ENCODE measurements at regions not wholly inside any gene's neighbourhood (a gene's known extent, or its start where the extent isn't known, plus 50 kb on each side); places are given as distances from the start of the nearest gene placed in this dataset.

DNA sequence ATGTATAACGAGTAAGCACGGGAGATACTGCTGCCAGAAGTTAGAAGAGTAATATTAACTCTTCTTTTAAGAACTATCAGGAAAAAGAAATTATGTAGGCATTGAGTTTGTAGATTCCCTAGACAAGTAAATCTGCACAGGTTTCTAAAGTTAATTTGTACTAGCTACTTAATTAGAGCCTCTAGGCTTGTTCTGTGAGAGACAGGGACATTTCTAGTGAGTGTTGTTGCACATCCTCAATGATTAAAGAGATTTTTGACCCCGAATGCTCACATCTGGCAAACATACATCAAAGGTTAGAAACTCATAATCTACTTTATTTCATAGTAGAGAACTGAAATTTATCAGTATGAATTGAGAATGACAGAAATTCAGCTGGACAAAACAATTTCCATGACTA, 669.0 kb upstream of the CDH7 start:
- no peaks in the 10 kb centered on the region for H3K27me3 ChIP-seq (ENCODE audit: insufficient read depth, low read length, poor library complexity)
- no peak overlapping the region for H3K27ac ChIP-seq (ENCODE audit: low read length)
- H3K4me3 ChIP-seq (ENCODE audit: low read depth in 1 of 2, low read length in 2 of 2): no peak overlapping the region
- no peaks in the 10 kb centered on the region for H3K4me1 ChIP-seq (ENCODE audit: insufficient read depth, low read length)
- H3K9ac ChIP-seq (ENCODE audit: low read depth, low read length): no peak overlapping the region
- no peaks in the 10 kb centered on the region for H3K9me3 ChIP-seq (ENCODE audit: insufficient read depth, low read length, severe bottlenecking)
- H3K36me3 ChIP-seq (ENCODE audit: insufficient read depth, low read length): no peaks in the 10 kb centered on the region
- no peak for TF ChIP-seq EZH2 (IDR thresholded peaks at IDR 0.05; ENCODE audit: borderline replicate concordance, low read depth, low read length, severe bottlenecking)
- TF ChIP-seq, protein P1, sequence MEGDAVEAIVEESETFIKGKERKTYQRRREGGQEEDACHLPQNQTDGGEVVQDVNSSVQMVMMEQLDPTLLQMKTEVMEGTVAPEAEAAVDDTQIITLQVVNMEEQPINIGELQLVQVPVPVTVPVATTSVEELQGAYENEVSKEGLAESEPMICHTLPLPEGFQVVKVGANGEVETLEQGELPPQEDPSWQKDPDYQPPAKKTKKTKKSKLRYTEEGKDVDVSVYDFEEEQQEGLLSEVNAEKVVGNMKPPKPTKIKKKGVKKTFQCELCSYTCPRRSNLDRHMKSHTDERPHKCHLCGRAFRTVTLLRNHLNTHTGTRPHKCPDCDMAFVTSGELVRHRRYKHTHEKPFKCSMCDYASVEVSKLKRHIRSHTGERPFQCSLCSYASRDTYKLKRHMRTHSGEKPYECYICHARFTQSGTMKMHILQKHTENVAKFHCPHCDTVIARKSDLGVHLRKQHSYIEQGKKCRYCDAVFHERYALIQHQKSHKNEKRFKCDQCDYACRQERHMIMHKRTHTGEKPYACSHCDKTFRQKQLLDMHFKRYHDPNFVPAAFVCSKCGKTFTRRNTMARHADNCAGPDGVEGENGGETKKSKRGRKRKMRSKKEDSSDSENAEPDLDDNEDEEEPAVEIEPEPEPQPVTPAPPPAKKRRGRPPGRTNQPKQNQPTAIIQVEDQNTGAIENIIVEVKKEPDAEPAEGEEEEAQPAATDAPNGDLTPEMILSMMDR (IDR thresholded peaks at IDR 0.05; ENCODE audit: borderline replicate concordance, extremely low read depth, low read length, poor library complexity, severe bottlenecking): no peak
- ATAC-seq (ENCODE audit: insufficient read depth, low read depth): no peak
- H3K4me2 ChIP-seq (ENCODE audit: insufficient read depth, low read length): no peak overlapping the region
- no peaks in the 10 kb centered on the region for H4K20me1 ChIP-seq (ENCODE audit: insufficient read depth, low read length)
- DNase-seq: no peak
- no peaks in the 10 kb centered on the region for H3K79me2 ChIP-seq (ENCODE audit: insufficient read depth, low read length)
- no peak overlapping the region for H2AFZ ChIP-seq (ENCODE audit: low read depth, low read length)

DNA sequence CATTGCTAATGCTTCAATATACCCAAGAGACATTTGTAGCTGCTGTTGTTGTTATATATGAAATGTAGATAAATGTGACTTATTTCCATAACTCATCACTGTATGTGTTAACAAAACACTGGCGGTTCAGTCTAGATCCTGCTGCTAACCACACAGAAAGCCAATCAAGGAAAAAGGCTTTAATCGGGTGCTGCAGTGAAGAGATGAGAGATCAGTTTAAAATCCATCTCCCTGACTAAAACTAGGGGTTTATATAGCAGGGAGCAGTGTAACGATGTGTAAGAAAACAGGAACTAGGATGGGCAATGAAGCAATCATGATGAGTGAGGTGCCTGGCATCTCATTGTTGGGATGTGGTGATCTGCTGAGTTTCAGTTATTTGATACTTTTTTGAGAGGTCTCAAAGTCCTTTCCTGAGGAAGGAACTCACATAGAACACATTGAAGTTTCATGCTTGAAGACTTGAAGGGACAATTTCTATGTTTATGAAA, 677.7 kb upstream of the CDH7 start:
- H3K4me1 ChIP-seq (ENCODE audit: insufficient read depth, low read length): no peaks in the 10 kb centered on the region
- no peak for TF ChIP-seq EZH2 (IDR thresholded peaks at IDR 0.05; ENCODE audit: borderline replicate concordance, low read depth, low read length, severe bottlenecking)
- TF ChIP-seq, protein P1 (IDR thresholded peaks at IDR 0.05; ENCODE audit: borderline replicate concordance, extremely low read depth, low read length, poor library complexity, severe bottlenecking): no peak
- H4K20me1 ChIP-seq (ENCODE audit: insufficient read depth, low read length): no peaks in the 10 kb centered on the region
- no peak overlapping the region for H3K9ac ChIP-seq (ENCODE audit: low read depth, low read length)
- no peaks in the 10 kb centered on the region for H3K79me2 ChIP-seq (ENCODE audit: insufficient read depth, low read length)
- H3K27ac ChIP-seq (ENCODE audit: low read length): no peak overlapping the region
- no peaks in the 10 kb centered on the region for H3K9me3 ChIP-seq (ENCODE audit: insufficient read depth, low read length, severe bottlenecking)
- no peak overlapping the region for H3K4me3 ChIP-seq (ENCODE audit: low read depth in 1 of 2, low read length in 2 of 2)
- no peak overlapping the region for H3K4me2 ChIP-seq (ENCODE audit: insufficient read depth, low read length)
- ATAC-seq (ENCODE audit: insufficient read depth, low read depth) (no peak), DNase-seq (no peak)
- H3K36me3 ChIP-seq (ENCODE audit: insufficient read depth, low read length): no peaks in the 10 kb centered on the region
- H3K27me3 ChIP-seq (ENCODE audit: insufficient read depth, low read length, poor library complexity): no peaks in the 10 kb centered on the region
- no peak overlapping the region for H2AFZ ChIP-seq (ENCODE audit: low read depth, low read length)

DNA sequence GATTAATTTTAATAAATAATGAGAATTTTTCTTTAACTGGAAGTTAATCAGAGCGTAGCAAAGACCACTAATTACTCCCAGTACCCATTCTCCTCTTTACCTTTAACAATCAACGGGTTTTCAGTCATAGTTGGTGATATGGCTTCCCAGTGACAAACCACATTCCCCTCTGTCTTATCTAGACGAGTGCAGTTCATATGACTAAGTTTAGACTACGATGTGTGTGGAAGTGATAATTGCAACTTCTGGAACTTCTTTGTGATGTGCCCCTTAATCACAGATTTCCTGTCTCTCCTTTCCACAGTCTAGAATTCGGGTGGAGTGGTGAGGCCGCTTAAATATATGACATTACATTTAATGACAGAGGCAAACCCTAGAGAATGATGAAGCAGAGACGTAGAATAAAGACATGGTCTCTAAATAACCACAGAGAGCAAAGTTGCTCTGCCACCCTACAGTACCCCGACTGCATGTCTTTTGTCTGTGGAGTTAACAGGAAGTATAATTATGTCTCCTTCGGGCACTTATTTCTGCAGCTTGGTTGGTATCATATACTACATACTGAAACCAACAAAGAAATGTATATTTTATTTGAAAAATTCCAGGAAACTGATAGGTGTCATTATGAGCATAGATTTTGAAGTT, 693.3 kb upstream of the CDH7 start:
- Histone ChIP-seq H3K27ac (ENCODE audit: low read length) (no peak overlapping the region), H3K36me3 (ENCODE audit: insufficient read depth, low read length) (no peaks in the 10 kb centered on the region), H4K20me1 (ENCODE audit: insufficient read depth, low read length) (no peaks in the 10 kb centered on the region), H3K9ac (ENCODE audit: low read depth, low read length) (no peak overlapping the region), H3K79me2 (ENCODE audit: insufficient read depth, low read length) (no peaks in the 10 kb centered on the region), H3K4me1 (ENCODE audit: insufficient read depth, low read length) (no peaks in the 10 kb centered on the region), H3K9me3 (ENCODE audit: insufficient read depth, low read length, severe bottlenecking) (no peaks in the 10 kb centered on the region), H3K27me3 (ENCODE audit: insufficient read depth, low read length, poor library complexity) (no peaks in the 10 kb centered on the region), H3K4me2 (ENCODE audit: insufficient read depth, low read length) (no peak overlapping the region), H3K4me3 (ENCODE audit: low read depth in 1 of 2, low read length in 2 of 2) (no peak overlapping the region), H2AFZ (ENCODE audit: low read depth, low read length) (no peak overlapping the region)
- TF ChIP-seq, protein P1 (IDR thresholded peaks at IDR 0.05; ENCODE audit: borderline replicate concordance, extremely low read depth, low read length, poor library complexity, severe bottlenecking): no peak
- TF ChIP-seq EZH2 (IDR thresholded peaks at IDR 0.05; ENCODE audit: borderline replicate concordance, low read depth, low read length, severe bottlenecking): no peak
- DNase-seq (no peak), ATAC-seq (ENCODE audit: insufficient read depth, low read depth) (no peak)

Measured in DND-41 (cell line).